Left colon (tissue), 2 donors: ENCODE measurements at regions not wholly inside any gene's neighbourhood (a gene's known extent, or its start where the extent isn't known, plus 50 kb on each side); places are given as distances from the start of the nearest gene placed in this dataset.
A peak's percentile ranks its signal among the peaks of the same experiment; 100 is the strongest.
"Not testable (repeated sequence)": the region's sequence is repeated elsewhere in the genome, so short reads cannot be mapped to it uniquely, and the experiment has no call there.

Source experiments
- ATAC-seq: fragments of 200-7000 bp; cut with Tn5 transposase; one replicate; pipeline ENCODE4 v1.9.1; 2020; ENCODE audit warnings: mild to moderate bottlenecking, moderate library complexity
- DNase-seq, 2 donors: peaks; one replicate each; pipeline ENCODE4 v3.0.0-alpha.2; 2020
- intact Hi-C, 2 donors: fragments of 100-400 bp; cut with DNase I in 1 of 2; cut with micrococcal nuclease in 1 of 2; formaldehyde crosslinking; loops; one replicate each; pipeline versions ENCODE4 v1.11.2 to v1.14.0; 2022; cut with DNase I, micrococcal nuclease
- donor health status: DM: no; HTN: no; CAD: no.
- donor health status: DM: yes; HTN: yes; CAD: no.

DNA sequence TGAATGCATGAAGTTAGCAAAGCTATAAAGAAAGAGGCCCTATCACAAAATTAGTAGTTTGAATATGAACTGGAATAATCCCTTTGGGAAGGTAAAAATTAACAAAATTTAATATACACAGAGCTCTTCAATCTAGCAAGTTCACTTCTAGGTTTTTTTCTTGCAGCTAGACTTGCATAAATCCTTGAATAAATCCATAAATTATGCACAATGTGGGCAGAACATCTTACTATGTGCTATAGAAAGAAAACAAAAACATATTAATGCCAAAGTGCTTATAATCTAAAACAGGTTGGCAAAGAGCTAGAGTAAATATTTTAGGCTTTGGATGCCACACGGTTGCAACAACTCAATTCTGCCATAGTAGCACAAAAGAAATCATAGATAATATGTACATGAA lies 138.5 kb upstream of the FREM1 start:
- intact Hi-C loops, result no loop called here
- DNase-seq (no peak), ATAC-seq (no peak)

DNA sequence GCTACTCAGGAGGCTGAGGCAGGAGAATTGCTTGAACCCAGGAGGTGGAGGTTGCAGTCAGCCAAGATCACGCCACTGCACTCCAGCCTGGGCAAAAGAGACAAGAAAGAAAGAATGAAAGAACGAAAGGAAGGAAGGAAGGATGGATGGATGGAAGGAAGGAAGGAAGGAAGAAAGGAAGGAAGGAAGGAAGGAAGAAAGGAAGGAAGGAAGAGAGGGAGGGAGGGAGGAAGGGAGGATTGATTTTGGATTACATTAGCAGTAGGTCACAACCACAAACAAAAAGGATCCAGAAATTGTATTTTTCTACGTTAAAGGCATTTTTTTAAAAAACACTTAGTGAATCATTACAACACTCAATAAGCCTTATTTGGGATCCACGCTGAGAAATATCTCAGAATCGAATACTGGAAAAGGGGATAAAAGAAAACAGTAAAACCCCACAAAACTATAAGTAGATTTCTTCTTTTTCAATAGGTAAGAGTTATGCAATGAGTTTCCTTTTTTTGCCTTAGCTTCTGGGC lies 136.9 kb upstream of the FREM1 start:
- intact Hi-C loops, result no loop called here
- ATAC-seq (no peak), DNase-seq (no peak)

DNA sequence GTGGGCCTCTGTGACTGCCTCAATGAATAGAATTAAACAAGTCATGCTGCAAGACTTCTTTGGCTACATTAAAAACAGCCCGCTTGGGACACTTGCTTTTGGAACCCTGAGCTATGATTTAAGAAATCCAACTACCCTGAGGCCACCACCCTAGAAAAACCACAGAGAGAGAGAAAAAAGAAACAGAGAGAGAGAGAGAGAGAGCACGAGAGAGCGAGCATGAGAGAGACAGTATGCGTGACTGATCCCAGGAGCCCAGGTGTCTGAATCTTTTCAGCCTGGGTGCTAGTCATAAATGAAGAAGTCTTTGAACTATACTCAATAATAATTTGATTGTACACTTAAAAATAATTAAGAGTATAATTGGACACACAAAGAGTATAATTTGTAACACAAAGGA lies 123.1 kb upstream of the FREM1 start:
- no peak for DNase-seq
- intact Hi-C loops, result no loop called here
- no peak for ATAC-seq

DNA sequence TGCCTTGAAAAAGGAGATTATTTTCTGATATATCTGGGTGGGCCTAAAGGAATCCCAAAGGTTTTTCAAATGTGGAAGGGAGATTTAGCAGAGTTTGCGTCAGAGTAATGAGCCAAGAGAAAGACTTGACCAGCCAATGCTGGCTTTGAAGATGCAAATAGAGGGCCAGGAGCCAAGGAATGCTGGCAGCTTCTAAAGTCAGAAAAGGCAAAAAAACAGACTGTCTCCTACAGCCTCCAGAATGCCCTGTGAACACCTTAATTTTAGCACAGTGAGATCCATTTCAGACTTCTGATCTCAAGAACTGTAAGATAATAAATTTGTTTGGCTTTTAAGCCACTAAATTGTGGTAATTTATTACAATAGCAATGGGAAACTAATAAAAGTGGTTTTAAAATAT lies 122.6 kb upstream of the FREM1 start:
- intact Hi-C loops, result no loop called here
- ATAC-seq (no peak), DNase-seq (no peak)

DNA sequence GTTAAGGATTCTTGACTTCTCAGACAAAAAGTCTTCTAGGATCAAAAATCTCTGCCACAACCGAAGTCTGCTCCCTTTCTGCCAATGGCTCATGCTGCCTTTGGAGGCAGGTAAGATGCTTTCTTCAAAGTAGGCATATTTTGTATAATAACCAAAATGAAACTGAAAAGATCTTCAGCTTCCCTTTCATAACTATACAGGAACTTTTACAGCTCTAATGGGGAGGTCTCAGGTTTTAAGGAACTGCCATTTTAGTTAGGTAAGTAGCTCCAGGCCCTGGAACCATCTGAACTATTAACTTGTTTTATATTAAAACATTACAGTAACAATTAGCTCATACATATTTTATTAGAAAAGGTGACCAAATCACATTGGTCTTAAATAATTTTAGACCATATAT lies 110.9 kb upstream of the FREM1 start:
- intact Hi-C loops, result no loop called here
- DNase-seq (no peak), ATAC-seq (no peak)

DNA sequence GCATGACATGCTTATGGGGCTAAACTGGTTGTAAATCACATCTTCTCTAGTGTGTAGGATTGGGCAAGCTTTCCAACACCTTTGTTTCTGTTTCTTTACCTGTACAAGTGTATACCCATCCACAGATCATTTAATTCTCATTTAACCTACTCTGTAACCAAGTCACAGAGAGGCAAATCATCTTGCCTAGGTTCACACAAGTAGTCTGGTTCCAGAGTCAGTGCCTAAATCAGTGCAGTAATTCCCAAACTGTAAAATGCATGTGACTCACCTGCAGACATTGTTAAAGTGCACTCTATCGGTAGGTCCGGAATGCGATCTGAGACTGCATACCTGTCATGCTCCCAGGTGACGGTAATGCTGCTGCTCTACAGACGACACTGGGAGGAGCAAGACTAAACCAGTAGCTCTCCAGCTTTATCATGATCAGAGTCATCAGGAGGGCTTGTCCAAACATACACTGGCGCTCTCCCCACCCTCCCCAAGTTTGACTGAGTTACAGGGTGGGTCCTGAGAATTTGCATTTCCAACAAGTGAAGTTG lies 107.9 kb upstream of the FREM1 start:
- ATAC-seq (peak; percentile 46), DNase-seq (no peak)
- intact Hi-C loops, result no loop called here

DNA sequence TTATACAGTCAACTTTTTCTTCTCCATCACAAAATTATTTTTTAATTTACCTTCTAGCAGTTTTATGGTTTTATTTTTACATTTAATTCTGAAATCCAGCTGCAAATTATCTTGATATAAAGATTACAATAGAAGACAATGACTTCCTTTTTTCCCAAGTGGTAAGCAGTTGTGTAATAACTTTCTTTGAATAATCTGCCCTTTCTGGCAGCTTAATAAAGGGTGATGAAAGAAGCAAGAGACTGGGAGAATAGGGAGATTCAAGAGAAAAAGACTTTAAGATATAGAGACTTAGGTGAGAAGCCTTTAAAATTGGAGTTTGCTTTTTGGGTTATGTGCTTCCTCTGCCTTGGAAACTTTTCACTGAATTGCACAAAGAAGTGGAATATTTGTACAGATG lies 100.4 kb upstream of the FREM1 start:
- DNase-seq (no peak), ATAC-seq (no peak)
- intact Hi-C loops, result no loop called here

DNA sequence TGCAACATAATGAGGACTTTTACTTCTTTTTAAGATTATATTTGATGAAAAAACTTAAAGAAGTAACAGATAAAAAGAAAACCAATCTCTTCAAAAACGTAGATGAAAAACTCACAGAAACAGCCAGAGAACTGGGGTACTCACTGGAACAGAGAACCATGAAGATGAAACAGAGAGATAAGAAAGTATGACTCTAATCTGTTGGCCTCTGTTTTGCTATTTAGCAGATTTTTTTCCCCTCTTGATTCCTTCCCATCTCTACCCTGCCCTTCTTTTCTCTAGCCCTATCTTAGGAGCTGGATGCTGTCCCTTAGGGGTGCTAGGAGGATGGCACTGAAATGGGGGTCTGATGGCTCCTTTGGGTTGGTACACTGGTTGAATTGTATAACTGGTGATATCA lies 97.5 kb upstream of the FREM1 start:
- intact Hi-C loops, result loop anchor here in 1 of 2 donors (10.0 kb wide), 1 partner anchor 63 kb away; no protein-coding TSS in a partner anchor
- no peak for ATAC-seq
- DNase-seq, result no peak

DNA sequence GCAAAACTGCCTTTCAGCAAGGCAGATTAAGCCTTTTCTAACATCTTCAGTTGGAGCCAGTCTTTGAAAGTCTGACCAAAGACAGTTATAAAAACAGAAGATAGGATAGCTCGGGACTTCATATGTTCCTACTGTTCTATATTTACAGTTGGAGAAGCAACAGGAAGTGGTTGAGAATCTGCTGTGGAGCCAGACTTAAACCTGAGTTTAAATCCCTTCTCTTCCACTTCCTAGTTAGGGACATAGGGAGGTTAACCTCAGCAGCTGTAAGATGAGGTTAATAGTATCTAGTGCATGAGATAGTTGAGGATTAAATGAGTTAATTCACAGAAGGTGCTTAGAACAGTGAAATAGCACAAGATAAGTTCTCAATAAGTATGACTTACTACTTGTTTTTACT lies 84.5 kb upstream of the FREM1 start:
- DNase-seq, result no peak
- intact Hi-C loops, result no loop called here
- ATAC-seq, result no peak

DNA sequence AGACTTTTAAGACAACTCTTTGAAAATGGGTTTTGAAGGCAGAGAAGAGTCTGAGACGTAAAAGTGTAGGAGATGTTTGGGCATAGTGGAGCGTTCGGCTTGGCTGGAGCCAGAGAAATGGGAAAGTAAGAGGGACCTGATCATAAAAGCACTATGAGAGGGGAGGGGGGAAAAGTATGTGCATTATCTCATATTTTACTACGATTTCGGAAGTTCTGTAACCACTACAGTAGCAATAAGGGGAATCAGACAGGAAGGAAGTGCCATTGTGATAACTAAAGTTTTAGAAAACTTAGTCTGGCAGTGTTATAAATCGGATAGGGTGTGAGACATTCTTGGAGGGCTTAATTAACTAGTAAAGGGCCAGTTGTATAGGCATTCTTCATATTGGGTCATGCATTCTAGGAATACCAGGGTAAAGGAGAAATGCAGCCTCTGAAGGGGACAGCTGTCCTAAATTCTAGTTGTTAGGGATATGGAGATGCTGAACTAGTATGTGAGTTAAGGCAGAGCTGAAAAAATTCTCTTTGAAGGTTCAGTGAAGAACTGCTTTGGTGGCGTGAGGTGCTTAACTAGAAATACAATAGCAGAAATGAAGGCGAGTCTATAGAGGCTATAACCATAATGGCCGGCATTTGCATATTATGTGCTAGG lies 83.8 kb upstream of the FREM1 start:
- DNase-seq (no peak), ATAC-seq (no peak)
- intact Hi-C loops, result no loop called here

DNA sequence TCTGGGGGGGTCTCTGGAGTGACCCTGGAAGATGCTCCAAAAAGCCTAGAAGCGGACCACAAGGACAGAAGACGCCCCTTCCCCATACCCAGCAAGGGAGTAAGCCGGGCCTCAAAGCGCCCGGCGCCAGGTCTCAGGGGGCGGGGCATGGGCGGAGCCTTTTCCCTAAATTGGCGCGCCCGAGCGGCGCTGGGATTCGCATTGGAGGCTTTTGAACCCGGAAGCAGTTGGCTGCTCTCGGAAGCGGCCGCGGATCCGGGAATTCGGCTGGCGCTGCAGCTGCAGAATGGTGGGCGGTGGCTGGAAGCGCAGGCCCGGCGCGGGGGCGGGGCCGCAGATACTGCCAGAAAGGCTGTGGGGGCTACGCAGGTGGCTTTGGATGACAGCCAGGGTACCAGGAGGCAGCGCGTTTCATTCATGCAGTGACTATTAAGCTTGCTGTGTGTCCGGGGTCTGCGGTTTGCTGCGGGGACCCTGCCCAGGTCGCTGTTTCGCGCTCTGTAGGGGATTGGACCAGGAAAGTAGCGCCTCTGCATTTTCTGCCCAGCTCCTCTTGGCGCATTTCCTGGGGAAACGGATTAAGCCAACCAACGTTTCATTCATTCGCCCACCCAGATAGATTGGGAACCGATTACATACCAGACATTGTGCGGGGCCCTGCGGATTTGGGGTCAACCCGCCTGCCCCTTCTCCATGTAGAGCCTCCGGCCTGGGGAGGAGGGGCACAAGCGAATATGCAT lies 83.0 kb upstream of the FREM1 start:
- DNase-seq (peak; percentile 75 to 79), ATAC-seq (peak; percentile 98)
- intact Hi-C loops, result no loop called here

DNA sequence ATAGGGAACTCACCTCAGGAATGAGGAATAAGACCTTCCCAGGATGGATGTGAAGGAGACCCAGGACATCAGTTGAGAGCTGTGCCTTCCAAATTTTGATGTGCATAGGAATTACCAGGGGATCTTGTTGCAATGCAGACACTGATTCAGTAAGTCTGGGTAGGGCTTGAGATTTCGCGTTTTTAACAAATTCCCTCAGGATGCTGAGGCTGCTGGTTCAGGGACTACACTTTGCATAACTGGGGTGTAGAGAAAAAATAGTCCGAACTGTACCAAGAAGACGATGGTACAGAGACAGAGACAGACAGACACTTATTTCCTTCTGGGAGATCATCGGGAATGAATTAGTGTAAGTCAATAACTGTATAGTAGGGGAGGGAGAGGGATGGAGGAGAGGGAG lies 82.3 kb upstream of the FREM1 start:
- no peak for ATAC-seq
- DNase-seq, result no peak

DNA sequence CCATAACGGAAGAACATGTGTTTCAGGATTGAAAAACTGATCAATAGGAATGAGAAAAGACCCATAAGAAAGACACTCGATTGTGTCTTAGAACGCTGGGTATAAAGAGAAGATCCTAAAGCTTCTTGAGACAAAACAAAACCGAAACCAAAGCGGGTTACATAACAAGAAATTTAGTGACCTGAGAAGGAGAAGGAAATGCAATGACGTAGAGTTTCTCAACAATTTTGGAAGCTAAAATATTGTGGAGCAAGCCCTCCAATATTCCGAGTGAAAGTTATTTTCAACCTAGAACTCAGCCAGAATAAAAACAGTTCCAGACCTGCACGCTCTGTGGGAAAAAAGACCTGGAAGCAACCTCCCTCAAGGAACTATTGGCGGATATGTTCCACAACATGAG lies 81.9 kb upstream of the FREM1 start:
- intact Hi-C loops, result no loop called here
- DNase-seq (no peak), ATAC-seq (no peak)

More for the DNA sequence above, 82.3 kb upstream of the FREM1 start:
- intact Hi-C loops, result no loop called here

DNA sequence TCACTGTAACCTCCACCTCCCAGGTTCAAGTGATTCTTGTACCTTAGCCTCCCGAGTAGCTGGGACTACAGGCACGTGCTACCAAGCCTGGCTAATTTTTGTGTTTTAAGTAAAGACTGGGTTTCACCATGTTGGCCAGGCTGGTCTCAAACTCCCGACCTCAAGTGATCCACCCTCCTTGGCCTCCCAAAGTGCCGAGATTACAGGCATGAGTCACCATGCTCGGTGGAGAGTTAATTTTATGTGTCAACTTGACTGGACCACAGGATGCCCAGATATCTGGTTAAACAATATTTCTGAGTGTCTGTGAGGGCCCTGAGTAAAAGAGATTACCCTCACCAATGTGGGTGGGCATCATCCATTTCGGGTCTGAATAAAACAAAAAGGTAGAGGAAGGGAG lies 80.4 kb upstream of the FREM1 start:
- ATAC-seq, intact Hi-C loops, DNase-seq: not testable (repeated sequence)

DNA sequence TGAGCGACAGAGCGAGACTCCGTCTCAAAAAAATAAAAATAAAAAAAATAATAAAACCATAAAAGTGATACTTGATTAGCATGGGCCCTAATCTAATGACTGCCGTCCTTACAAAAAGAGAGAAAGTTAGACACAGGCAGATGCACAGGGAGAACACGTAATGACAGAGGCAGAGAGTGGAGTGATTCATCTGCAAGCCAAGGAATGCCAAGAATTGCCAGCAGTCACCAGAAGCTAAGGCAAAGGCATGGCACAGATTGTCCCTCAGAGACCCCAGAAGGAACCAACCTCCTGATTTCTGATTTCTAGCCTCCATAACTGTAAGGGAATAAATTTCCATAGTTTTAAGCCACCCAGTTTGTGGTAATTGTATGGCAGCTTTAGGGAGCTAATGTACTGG lies 79.6 kb upstream of the FREM1 start:
- intact Hi-C loops, result no loop called here
- ATAC-seq (no peak), DNase-seq (no peak)

DNA sequence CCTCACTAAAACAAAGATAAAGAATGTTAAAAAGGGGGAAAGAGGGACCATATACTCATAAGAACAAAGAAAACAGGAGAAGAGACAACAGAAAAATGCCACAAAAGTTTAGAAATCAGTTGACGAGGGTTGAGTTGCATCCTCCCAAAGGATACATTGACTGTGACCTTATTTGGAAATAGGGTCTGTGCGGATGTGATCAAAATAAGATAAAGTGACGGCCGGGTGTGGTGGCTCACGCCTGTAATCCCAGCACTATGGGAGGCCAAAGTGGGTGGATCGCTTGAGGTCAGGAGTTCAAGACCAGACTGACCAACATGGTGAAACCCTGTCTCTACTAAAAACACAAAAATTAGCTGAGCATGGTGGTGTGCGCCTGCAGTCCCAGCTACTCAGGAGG lies 79.1 kb upstream of the FREM1 start:
- ATAC-seq, intact Hi-C loops, DNase-seq: not testable (repeated sequence)

DNA sequence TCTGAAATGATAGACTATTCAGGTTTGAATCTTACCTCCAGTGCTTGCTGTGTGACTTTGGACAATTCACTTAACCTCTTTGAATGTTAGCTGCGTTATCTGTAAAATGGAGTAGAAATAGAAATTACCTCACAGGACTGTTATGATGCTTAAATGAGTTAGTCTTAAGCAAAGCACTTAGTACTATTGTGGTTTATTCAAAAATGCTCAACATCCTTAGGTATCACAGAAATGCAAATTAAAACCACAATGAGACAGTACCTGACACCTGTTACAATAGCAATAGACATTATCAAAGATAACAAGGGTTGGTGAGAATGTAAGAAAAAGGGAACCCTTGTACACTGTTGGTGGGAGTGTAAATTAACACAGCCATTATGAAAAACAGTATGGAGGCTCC lies 77.6 kb upstream of the FREM1 start:
- no peak for DNase-seq
- no peak for ATAC-seq
- intact Hi-C loops, result no loop called here

DNA sequence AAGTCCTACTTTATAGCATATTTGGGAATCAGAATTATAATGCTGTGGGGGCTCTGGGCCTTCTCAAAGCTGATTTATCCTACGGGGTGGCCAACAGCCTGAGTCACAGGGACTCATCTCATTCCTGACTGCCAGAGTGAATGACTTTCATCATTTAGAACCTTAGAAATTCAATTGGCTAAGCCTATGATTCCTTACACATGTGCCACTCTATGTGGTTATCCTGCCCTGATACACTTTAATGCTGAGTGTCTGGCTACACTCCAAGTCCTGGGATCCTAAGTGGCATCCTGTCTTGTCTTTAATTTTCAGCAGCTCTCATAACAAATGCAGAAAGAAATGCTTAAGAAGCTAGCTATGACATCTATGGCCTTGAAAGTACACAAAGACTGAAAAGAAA lies 75.2 kb upstream of the FREM1 start:
- no peak for DNase-seq
- ATAC-seq, result no peak
- intact Hi-C loops, result no loop called here

DNA sequence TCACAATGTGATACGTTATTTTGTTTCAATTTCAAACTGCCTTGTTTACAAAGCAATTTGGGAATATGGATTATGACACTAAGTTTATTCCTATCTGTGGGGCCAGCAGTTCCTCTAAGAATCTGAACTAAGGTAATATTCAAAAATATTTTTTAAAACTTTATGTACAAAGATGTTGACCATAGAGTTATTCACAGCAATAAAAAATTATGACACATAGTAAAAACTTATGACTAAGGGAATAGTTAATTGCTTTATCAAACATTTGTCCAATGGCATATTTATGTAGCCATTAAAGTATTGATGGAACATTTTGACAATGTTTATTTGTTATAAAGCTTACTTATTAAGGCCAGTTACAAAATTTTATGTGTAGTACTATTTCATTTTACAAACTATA lies 73.4 kb upstream of the FREM1 start:
- intact Hi-C loops, result no loop called here
- ATAC-seq (peak; percentile 44), DNase-seq (no peak)

DNA sequence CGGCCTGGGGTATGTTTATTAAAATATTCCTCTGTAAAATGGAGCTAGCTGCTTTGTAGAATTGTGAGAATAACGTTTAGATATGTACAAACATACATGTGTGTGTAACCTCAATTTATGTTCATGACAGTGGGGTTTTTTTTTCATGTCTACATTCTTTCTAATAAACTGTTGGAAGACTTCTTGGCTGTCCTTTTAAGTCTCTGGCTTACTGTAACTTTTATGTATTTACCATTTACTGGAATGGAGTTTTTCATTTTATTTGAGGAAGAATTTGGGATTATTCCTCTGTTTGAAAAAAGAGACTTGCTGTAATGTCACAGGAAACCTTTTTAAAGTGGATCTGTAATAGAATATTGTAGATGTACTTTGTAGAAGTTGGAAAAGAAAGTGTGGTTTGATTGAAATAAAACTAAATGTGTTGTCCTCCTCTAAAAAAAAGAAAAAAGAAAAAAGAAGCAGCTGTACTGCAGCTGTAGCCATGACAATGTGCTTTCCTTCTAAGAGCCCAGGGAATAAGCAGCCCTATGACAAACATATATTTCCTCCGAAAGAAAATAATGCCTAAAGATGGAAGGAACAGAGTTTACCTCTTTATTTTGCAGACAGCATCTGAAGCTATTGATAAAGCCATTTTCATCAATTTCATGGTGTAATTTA lies 71.2 kb upstream of the FREM1 start:
- intact Hi-C loops, result no loop called here
- DNase-seq (no peak), ATAC-seq (no peak)
